NCI-H748 treated with DMSO at 0.1 percent for 48 hours (cell line): ENCODE measurements at regions not wholly inside any gene's neighbourhood (a gene's known extent, or its start where the extent isn't known, plus 50 kb on each side); places are given as distances from the start of the nearest gene placed in this dataset.

Experiments
- DNase-seq: peaks from one replicate; lab custom pipeline; 2025; lab: John Stamatoyannopoulos, UW

GRCh38 chr6:40973304-40973703 lies 65.7 kb downstream of the UNC5CL start:
- DNase-seq = no peak

- DNase-seq = no peak
These were observed 66.2 kb downstream of the UNC5CL start for GRCh38 chr6:40972814-40973213.

- DNase-seq = no peak
These were observed 66.8 kb downstream of the UNC5CL start for GRCh38 chr6:40972190-40972589.

GRCh38 chr6:40968620-40969164 lies 70.3 kb downstream of the UNC5CL start:
- no peak for DNase-seq

GRCh38 chr6:40966860-40967259 lies 72.2 kb downstream of the UNC5CL start:
- no peak for DNase-seq

- no peak for DNase-seq
These were observed 74.0 kb downstream of the UNC5CL start for GRCh38 chr6:40965046-40965445.

GRCh38 chr6:40963019-40963418 lies 76.0 kb downstream of the UNC5CL start:
- no peak for DNase-seq

- DNase-seq = no peak
These were observed 76.8 kb downstream of the UNC5CL start for GRCh38 chr6:40962241-40962640.

- DNase-seq = no peak
These were observed 77.2 kb downstream of the UNC5CL start for GRCh38 chr6:40961831-40962230.

GRCh38 chr6:40960742-40961430 lies 78.1 kb downstream of the UNC5CL start:
- no peak for DNase-seq

- DNase-seq = no peak
These were observed 79.2 kb downstream of the UNC5CL start for GRCh38 chr6:40959781-40960327.

GRCh38 chr6:40958738-40959137 lies 80.3 kb downstream of the UNC5CL start:
- DNase-seq = no peak

GRCh38 chr6:40957616-40958492 lies 81.2 kb downstream of the UNC5CL start:
- DNase-seq = no peak

GRCh38 chr6:40956936-40957335 lies 82.1 kb downstream of the UNC5CL start:
- no peak for DNase-seq

GRCh38 chr6:40955178-40955545 lies 83.9 kb downstream of the UNC5CL start:
- DNase-seq = no peak

- DNase-seq = no peak
These were observed 84.4 kb downstream of the UNC5CL start for GRCh38 chr6:40954446-40955177.

GRCh38 chr6:40953486-40953885 lies 85.5 kb downstream of the UNC5CL start:
- no peak for DNase-seq

- no peak for DNase-seq
These were observed 87.9 kb downstream of the UNC5CL start for GRCh38 chr6:40950986-40951698.

- DNase-seq = no peak
These were observed 90.5 kb downstream of the UNC5CL start for GRCh38 chr6:40948570-40948969.

GRCh38 chr6:40947876-40948526 lies 91.0 kb downstream of the UNC5CL start:
- no peak for DNase-seq

GRCh38 chr6:40946738-40947301 lies 92.2 kb downstream of the UNC5CL start:
- DNase-seq = no peak
